Neural cell (in vitro differentiated cells): ENCODE measurements at regions not wholly inside any gene's neighbourhood (a gene's known extent, or its start where the extent isn't known, plus 50 kb on each side); places are given as distances from the start of the nearest gene placed in this dataset.

Experiments used
- TAF1 ChIP-seq: IDR thresholded peaks from 2 replicates; pipeline ENCODE4 v1.6.1; 2012; ENCODE audit warnings: low read depth
- TF ChIP-seq, protein P1 (sequence below): fragments of 450-650 bp; IDR thresholded peaks from 2 replicates; pipeline ENCODE4 v1.5.1; 2014; ENCODE audit warnings: antibody characterized with exemption, mild to moderate bottlenecking, moderate library complexity; ENCODE audit not compliant: poor library complexity, severe bottlenecking

DNA sequence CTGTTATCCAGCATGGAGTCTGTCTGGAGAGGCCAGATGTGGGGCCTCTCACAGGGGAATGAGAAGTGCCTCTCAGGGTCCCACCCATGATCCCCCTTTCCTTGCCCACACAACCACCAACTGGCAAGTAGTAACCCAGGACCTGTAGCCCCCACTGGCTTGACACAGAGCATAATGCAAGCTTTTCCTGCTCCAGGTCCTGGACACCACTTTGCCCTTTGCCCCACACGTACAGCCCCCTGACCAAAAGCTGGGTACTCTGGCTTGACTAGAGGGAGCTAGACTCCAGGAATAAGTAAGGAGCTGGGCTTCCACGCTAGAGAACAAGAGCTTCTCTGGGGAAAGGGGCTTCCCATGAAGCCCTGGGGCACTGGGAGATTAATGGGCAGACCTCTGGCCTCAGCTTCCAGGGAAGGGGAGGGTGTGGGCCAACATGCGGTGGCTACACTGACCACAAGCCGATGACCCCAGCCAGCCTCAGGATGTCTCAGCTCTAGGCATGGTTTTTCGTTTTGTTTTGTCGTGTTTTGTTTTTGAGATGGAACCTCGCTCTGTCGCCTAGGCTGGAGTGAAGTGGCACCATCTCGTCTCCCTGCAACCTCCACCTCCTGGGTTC lies 109.5 kb downstream of the C9orf50 start:
- TF ChIP-seq TAF1 = no peak
- TF ChIP-seq, protein P1, sequence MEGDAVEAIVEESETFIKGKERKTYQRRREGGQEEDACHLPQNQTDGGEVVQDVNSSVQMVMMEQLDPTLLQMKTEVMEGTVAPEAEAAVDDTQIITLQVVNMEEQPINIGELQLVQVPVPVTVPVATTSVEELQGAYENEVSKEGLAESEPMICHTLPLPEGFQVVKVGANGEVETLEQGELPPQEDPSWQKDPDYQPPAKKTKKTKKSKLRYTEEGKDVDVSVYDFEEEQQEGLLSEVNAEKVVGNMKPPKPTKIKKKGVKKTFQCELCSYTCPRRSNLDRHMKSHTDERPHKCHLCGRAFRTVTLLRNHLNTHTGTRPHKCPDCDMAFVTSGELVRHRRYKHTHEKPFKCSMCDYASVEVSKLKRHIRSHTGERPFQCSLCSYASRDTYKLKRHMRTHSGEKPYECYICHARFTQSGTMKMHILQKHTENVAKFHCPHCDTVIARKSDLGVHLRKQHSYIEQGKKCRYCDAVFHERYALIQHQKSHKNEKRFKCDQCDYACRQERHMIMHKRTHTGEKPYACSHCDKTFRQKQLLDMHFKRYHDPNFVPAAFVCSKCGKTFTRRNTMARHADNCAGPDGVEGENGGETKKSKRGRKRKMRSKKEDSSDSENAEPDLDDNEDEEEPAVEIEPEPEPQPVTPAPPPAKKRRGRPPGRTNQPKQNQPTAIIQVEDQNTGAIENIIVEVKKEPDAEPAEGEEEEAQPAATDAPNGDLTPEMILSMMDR = no peak
